ENCODE measurements at regions not wholly inside any gene's neighbourhood (a gene's known extent, or its start where the extent isn't known, plus 50 kb on each side); places are given as distances from the start of the nearest gene placed in this dataset.

DNA sequence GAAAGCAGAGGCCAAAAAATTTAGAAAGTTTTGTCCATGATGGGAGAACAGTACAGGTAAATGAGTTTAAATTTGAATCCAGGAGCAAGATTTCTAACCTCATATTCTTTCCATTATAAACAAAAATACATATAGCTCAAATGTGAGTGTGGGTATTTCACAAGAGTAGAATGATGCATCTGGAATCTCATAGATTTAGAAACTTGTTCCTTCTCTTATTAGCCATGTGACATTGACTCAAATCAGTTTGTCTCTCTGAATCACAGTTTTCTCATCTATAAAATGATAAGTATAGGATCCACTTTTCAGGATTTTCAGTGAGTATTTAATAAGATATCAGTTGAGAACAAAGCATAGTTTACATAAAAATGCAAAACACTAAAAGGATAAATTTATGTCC, 436.3 kb upstream of the PAPPA start:
- FAIRE-seq (no peak), DNase-seq (ENCODE audit: low spot score) (no peak), ATAC-seq (no peak)
- CTCF ChIA-PET (ENCODE audit: low intra/inter-chr PET ratio, low total read pairs), result no interaction called here
- intact Hi-C loops (cut with micrococcal nuclease; ENCODE audit: unreplicated experiment), result no loop called here
- Histone ChIP-seq H3K27me3 (ENCODE audit: control insufficient read depth in 1 of 2, insufficient read depth in 2 of 2, low read length in 2 of 2) (no peaks in the 10 kb centered on the region), H3K36me3 (replicated peaks in 1 of 2; ENCODE audit: control insufficient read depth in 1 of 2, insufficient read depth in 2 of 2, low read length in 2 of 2) (no peaks in the 10 kb centered on the region), H3K9me3 (ENCODE audit: low read length) (no peaks in the 10 kb centered on the region), H3K79me2 (ENCODE audit: insufficient read depth, low read length) (no peaks in the 10 kb centered on the region), H3K4me3 (replicated peaks in 1 of 3; ENCODE audit: insufficient read depth in 1 of 3, low read depth in 2 of 3, low read length in 3 of 3) (no peak overlapping the region), H2AFZ (ENCODE audit: low read length) (no peak overlapping the region), H3K9ac (ENCODE audit: insufficient read depth, low read depth, low read length) (no peak overlapping the region), H3K4me1 (ENCODE audit: insufficient read depth, low read length) (no peaks in the 10 kb centered on the region), H3K4me2 (ENCODE audit: low read depth, low read length) (no peak overlapping the region), H4K20me1 (ENCODE audit: insufficient read depth, low read length) (no peaks in the 10 kb centered on the region), H3K27ac (ENCODE audit: extremely low read length, insufficient read depth, low read length) (no peak overlapping the region)
- in situ Hi-C loops (cut with HindIII; ENCODE audit: extremely low pct_ligation_motif_present, low pct_unique_long_range_greater_than_20kb), result no loop called here
- TF ChIP-seq ZNF841 (CRISPR knock-in tag; IDR thresholded peaks at IDR 0.05; ENCODE audit: borderline replicate concordance), result no peak
- no peak for TF ChIP-seq ZNF251 (CRISPR knock-in tag; IDR thresholded peaks at IDR 0.05)
- no peak for TF ChIP-seq TBX3 (IDR thresholded peaks at IDR 0.05; ENCODE audit: borderline replicate concordance)
- no peak for TF ChIP-seq ZNF724P (CRISPR knock-in tag; IDR thresholded peaks at IDR 0.05; ENCODE audit: borderline replicate concordance)
- no peak for TF ChIP-seq HNRNPL (IDR thresholded peaks at IDR 0.05; ENCODE audit: low read depth, low read length)
- no TSS peak for BruUV-seq (replicated peaks)
- POLR2A ChIA-PET, result no interaction called here

DNA sequence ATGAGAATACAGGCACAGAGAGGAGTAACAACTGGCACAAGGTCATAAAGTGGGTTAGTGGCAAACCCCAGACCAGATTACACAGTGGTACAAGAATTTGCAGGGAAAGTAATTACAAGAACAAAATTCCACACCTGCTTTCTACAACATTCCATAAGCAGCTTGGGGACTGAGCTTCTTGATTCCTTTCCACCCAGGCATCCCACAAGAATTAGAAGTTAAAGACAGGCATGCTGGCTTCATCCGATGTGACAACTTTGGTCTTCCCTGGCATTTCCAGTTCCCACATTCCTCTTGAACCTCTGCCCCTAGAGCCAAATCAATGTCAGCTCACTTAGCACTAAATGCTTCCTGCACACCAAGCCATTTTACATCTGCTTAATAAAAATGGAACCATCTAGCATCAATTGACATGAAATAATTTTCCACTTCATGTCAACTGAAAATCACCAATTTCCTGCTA, 435.8 kb upstream of the PAPPA start:
- intact Hi-C loops (cut with micrococcal nuclease; ENCODE audit: unreplicated experiment) (no loop called here), in situ Hi-C loops (cut with HindIII; ENCODE audit: extremely low pct_ligation_motif_present, low pct_unique_long_range_greater_than_20kb) (no loop called here)
- ChIA-PET CTCF (ENCODE audit: low intra/inter-chr PET ratio, low total read pairs) (no interaction called here), POLR2A (no interaction called here)
- H3K4me2 ChIP-seq (ENCODE audit: low read depth, low read length), result no peak overlapping the region
- WGBS (ENCODE audit: low lambda C conversion rate), result 54% methylated on average over 1 of the region's 1 CpG
- H3K9ac ChIP-seq (ENCODE audit: insufficient read depth, low read depth, low read length), result no peak overlapping the region
- no peaks in the 10 kb centered on the region for H3K27me3 ChIP-seq (ENCODE audit: control insufficient read depth in 1 of 2, insufficient read depth in 2 of 2, low read length in 2 of 2)
- no peak for TF ChIP-seq ZKSCAN8 (CRISPR knock-in tag; IDR thresholded peaks at IDR 0.05; ENCODE audit: borderline replicate concordance)
- TF ChIP-seq FOSL2 (CRISPR knock-in tag; IDR thresholded peaks at IDR 0.05), result no peak
- no peak for TF ChIP-seq ZNF264 (CRISPR knock-in tag; IDR thresholded peaks at IDR 0.05)
- TF ChIP-seq SALL2 (CRISPR knock-in tag; IDR thresholded peaks at IDR 0.05), result no peak
- TF ChIP-seq SIN3B (IDR thresholded peaks at IDR 0.05; ENCODE audit: low read length), result no peak
- TF ChIP-seq, protein P1, sequence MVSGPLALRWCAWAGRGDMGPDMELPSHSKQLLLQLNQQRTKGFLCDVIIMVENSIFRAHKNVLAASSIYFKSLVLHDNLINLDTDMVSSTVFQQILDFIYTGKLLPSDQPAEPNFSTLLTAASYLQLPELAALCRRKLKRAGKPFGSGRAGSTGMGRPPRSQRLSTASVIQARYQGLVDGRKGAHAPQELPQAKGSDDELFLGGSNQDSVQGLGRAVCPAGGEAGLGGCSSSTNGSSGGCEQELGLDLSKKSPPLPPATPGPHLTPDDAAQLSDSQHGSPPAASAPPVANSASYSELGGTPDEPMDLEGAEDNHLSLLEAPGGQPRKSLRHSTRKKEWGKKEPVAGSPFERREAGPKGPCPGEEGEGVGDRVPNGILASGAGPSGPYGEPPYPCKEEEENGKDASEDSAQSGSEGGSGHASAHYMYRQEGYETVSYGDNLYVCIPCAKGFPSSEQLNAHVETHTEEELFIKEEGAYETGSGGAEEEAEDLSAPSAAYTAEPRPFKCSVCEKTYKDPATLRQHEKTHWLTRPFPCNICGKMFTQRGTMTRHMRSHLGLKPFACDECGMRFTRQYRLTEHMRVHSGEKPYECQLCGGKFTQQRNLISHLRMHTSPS (CRISPR knock-in tag; IDR thresholded peaks at IDR 0.05; ENCODE audit: low read depth), result no peak
- TF ChIP-seq, protein P2, sequence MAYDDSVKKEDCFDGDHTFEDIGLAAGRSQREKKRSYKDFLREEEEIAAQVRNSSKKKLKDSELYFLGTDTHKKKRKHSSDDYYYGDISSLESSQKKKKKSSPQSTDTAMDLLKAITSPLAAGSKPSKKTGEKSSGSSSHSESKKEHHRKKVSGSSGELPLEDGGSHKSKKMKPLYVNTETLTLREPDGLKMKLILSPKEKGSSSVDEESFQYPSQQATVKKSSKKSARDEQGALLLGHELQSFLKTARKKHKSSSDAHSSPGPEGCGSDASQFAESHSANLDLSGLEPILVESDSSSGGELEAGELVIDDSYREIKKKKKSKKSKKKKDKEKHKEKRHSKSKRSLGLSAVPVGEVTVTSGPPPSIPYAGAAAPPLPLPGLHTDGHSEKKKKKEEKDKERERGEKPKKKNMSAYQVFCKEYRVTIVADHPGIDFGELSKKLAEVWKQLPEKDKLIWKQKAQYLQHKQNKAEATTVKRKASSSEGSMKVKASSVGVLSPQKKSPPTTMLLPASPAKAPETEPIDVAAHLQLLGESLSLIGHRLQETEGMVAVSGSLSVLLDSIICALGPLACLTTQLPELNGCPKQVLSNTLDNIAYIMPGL (CRISPR knock-in tag; IDR thresholded peaks at IDR 0.05; ENCODE audit: borderline replicate concordance in 1 of 2, low read depth in 1 of 2), result no peak
- no peak for TF ChIP-seq HOXD1 (CRISPR knock-in tag; IDR thresholded peaks at IDR 0.05)
- no peaks in the 10 kb centered on the region for H3K4me1 ChIP-seq (ENCODE audit: insufficient read depth, low read length)
- no peak overlapping the region for H3K4me3 ChIP-seq (replicated peaks in 1 of 3; ENCODE audit: insufficient read depth in 1 of 3, low read depth in 2 of 3, low read length in 3 of 3)
- H3K79me2 ChIP-seq (ENCODE audit: insufficient read depth, low read length), result no peaks in the 10 kb centered on the region
- ATAC-seq, result no peak
- no peak overlapping the region for H2AFZ ChIP-seq (ENCODE audit: low read length)
- BruUV-seq (replicated peaks), result no TSS peak
- no peak overlapping the region for H3K27ac ChIP-seq (ENCODE audit: extremely low read length, insufficient read depth, low read length)
- FAIRE-seq, result no peak
- H4K20me1 ChIP-seq (ENCODE audit: insufficient read depth, low read length), result no peaks in the 10 kb centered on the region
- no peak for DNase-seq (ENCODE audit: low spot score)
- H3K36me3 ChIP-seq (replicated peaks in 1 of 2; ENCODE audit: control insufficient read depth in 1 of 2, insufficient read depth in 2 of 2, low read length in 2 of 2), result no peaks in the 10 kb centered on the region
- H3K9me3 ChIP-seq (ENCODE audit: low read length), result no peaks in the 10 kb centered on the region
